ENCODE measurements at regions not wholly inside any gene's neighbourhood (a gene's known extent, or its start where the extent isn't known, plus 50 kb on each side); places are given as distances from the start of the nearest gene placed in this dataset.

GRCh38 chr21:31460980-31461379 is 116.9 kb upstream of the TIAM1 start:
- Histone ChIP-seq H3K9me3 (replicated peaks; ENCODE audit: control insufficient read depth, insufficient read depth, low read depth, low read length) (no peaks in the 10 kb centered on the region), H3K9me1 (ENCODE audit: control insufficient read depth, insufficient read depth, low read length) (no peaks in the 10 kb centered on the region), H3K4me1 (replicated peaks in 1 of 2; ENCODE audit: control insufficient read depth in 2 of 2, insufficient read depth in 2 of 2, low read length in 2 of 2) (no peaks in the 10 kb centered on the region), H3K36me3 (ENCODE audit: control insufficient read depth, insufficient read depth, low read length) (no peaks in the 10 kb centered on the region), H3K27me3 (ENCODE audit: control insufficient read depth in 2 of 2, insufficient read depth in 2 of 2, low read length in 2 of 2) (peaks cover 9 to 34% of the 10 kb centered on the region in 2 experiments; a peak in 4 of 5 replicates), H4K20me1 (replicated peaks; ENCODE audit: control insufficient read depth, insufficient read depth, low read length) (no peaks in the 10 kb centered on the region; the same call in 1 of the 2 replicates), H3K4me3 (no peak overlapping the region), H3K9ac (ENCODE audit: insufficient read depth in 1 of 2, low read depth in 2 of 2, low read length in 2 of 2) (no peak overlapping the region), H3K79me2 (ENCODE audit: control insufficient read depth, insufficient read depth, low read length) (no peaks in the 10 kb centered on the region), H2AFZ (ENCODE audit: low read depth, low read length) (no peak overlapping the region), H3K27ac (ENCODE audit: extremely low read depth, low read depth, low read length) (no peak overlapping the region), H3K4me2 (ENCODE audit: insufficient read depth, low read length) (no peak overlapping the region)
- ChIA-PET CTCF (ENCODE audit: low intra/inter-chr PET ratio) (no interaction called here), POLR2A (no interaction called here)
- ATAC-seq (no peak), FAIRE-seq (no peak), DNase-seq (ENCODE audit: extremely low read depth in 1 of 4, low spot score in 3 of 4) (no peak)
- intact Hi-C loops (cut with micrococcal nuclease) (no loop called here), in situ Hi-C loops (cut with MboI) (no loop called here)
- WGBS (ENCODE audit: insufficient coverage, low coverage, missing lambda C conversion rate), result under 1% methylated on average over 10 of the region's 10 CpGs
- BruUV-seq (replicated peaks), result no TSS peak
- TF ChIP-seq SREBF2 (CRISPR knock-in tag; IDR thresholded peaks at IDR 0.05), result no peak
- TF ChIP-seq HOXB6 (CRISPR knock-in tag; IDR thresholded peaks at IDR 0.05; ENCODE audit: borderline replicate concordance), result no peak
- no peak for TF ChIP-seq ZNF395 (CRISPR knock-in tag; IDR thresholded peaks at IDR 0.05)
- no peak for TF ChIP-seq ETS2 (tag; IDR thresholded peaks at IDR 0.05; ENCODE audit: borderline replicate concordance, poor library complexity, severe bottlenecking)
- TF ChIP-seq ZBTB40 (IDR thresholded peaks at IDR 0.05), result no peak
- TF ChIP-seq ZBTB40 (CRISPR knock-in tag; IDR thresholded peaks at IDR 0.05), result no peak
- TF ChIP-seq TSHZ1 (CRISPR knock-in tag; IDR thresholded peaks at IDR 0.05), result no peak
- no peak for TF ChIP-seq U2AF2 (optimal IDR thresholded peaks at IDR 0.05; ENCODE audit: low read depth, low read length)
- TF ChIP-seq MBD2 (IDR thresholded peaks at IDR 0.05; ENCODE audit: borderline replicate concordance, low read depth), result no peak
